HEK293 (cell line): ENCODE measurements at regions not wholly inside any gene's neighbourhood (a gene's known extent, or its start where the extent isn't known, plus 50 kb on each side); places are given as distances from the start of the nearest gene placed in this dataset.

ENCODE experiments used
- CTCF ChIA-PET: fragments of 350-600 bp; formaldehyde crosslinking; extraction: SDS; loops from one replicate; lab custom pipeline; 2021; ENCODE audit warnings: antibody characterized with exemption; lab: Yijun Ruan, JAX
- POLR2A ChIA-PET: fragments of 300-600 bp; formaldehyde crosslinking; extraction: SDS; loops from one replicate; lab custom pipeline; 2020; ENCODE audit warnings: antibody characterized with exemption, inconsistent platforms; lab: Yijun Ruan, JAX
- H3K27ac ChIP-seq: fragments of 200-500 bp; sonication (Bioruptor generic); 2 replicates; pipeline ENCODE4 v1.5.1; 2014; ENCODE audit warnings: low read depth, low read length, control low read depth, inconsistent platforms; ENCODE audit errors: extremely low read depth
- H3K36me3 ChIP-seq, 2 experiments: fragments of 200-500 bp in 1 of 2; sonication (Bioruptor generic) in 1 of 2; 1 replicate in 1 of 2; 2 replicates in 1 of 2; pipeline ENCODE4 v1.5.1; 2014 to 2017; ENCODE audit warnings: inconsistent platforms in 2 of 2, low read length in 2 of 2; ENCODE audit not compliant: control insufficient read depth in 2 of 2, insufficient read depth in 1 of 2
- H3K4me1 ChIP-seq: fragments of 200-500 bp; sonication (Bioruptor generic); 2 replicates; pipeline ENCODE4 v1.5.1; 2014; ENCODE audit warnings: mild to moderate bottlenecking, low read length, inconsistent platforms; ENCODE audit not compliant: control insufficient read depth, insufficient read depth
- H3K4me3 ChIP-seq: 2 replicates; pipeline ENCODE4 v1.5.1; 2011; ENCODE audit warnings: low read depth, mild to moderate bottlenecking, control low read depth, low read length, moderate library complexity
- H3K9me3 ChIP-seq: fragments of 200-500 bp; sonication (Bioruptor generic); 2 replicates; pipeline ENCODE4 v1.5.1; 2014; ENCODE audit warnings: low read depth, low read length, inconsistent platforms; ENCODE audit not compliant: control insufficient read depth, insufficient read depth
- ATF2 ChIP-seq: fragments of 450-650 bp; formaldehyde crosslinking; IDR thresholded peaks from 2 replicates; pipeline ENCODE4 v1.5.1; 2016; ENCODE audit warnings: missing biosample characterization, missing genetic modification characterization, low read depth
- KLF17 ChIP-seq: fragments of 450-650 bp; formaldehyde crosslinking; IDR thresholded peaks from 2 replicates; pipeline ENCODE4 v1.5.1; 2016; ENCODE audit warnings: missing biosample characterization, missing genetic modification characterization
- PRDM4 ChIP-seq: fragments of 450-650 bp; formaldehyde crosslinking; IDR thresholded peaks from 2 replicates; pipeline ENCODE4 v1.5.1; 2017; ENCODE audit warnings: missing biosample characterization, missing genetic modification characterization
- PRDM6 ChIP-seq: fragments of 450-650 bp; formaldehyde crosslinking; IDR thresholded peaks from 2 replicates; pipeline ENCODE4 v1.5.1; 2017; ENCODE audit warnings: missing biosample characterization, missing genetic modification characterization
- SP7 ChIP-seq: fragments of 450-650 bp; formaldehyde crosslinking; IDR thresholded peaks from 2 replicates; pipeline ENCODE4 v1.5.1; 2016; ENCODE audit warnings: missing biosample characterization, missing genetic modification characterization
- ZBTB10 ChIP-seq: fragments of 450-650 bp; formaldehyde crosslinking; IDR thresholded peaks from 2 replicates; pipeline ENCODE4 v1.5.1; 2016; ENCODE audit warnings: missing biosample characterization, missing genetic modification characterization
- ZBTB21 ChIP-seq: fragments of 450-650 bp; formaldehyde crosslinking; IDR thresholded peaks from 2 replicates; pipeline ENCODE4 v1.5.1; 2017; ENCODE audit warnings: missing biosample characterization, missing genetic modification characterization
- ZFP3 ChIP-seq: fragments of 450-650 bp; formaldehyde crosslinking; IDR thresholded peaks from 2 replicates; pipeline ENCODE4 v1.5.1; 2016; ENCODE audit warnings: low read depth, missing biosample characterization, missing genetic modification characterization
- ZNF112 ChIP-seq: fragments of 450-650 bp; formaldehyde crosslinking; IDR thresholded peaks from 2 replicates; pipeline ENCODE4 v1.5.0; 2017; ENCODE audit warnings: missing biosample characterization, missing genetic modification characterization
- ZNF335 ChIP-seq: fragments of 450-650 bp; formaldehyde crosslinking; conservative IDR thresholded peaks from 2 replicates; pipeline ENCODE4 v1.5.1; 2016; ENCODE audit warnings: missing biosample characterization, missing genetic modification characterization
- ZNF354C ChIP-seq: fragments of 450-650 bp; formaldehyde crosslinking; IDR thresholded peaks from 2 replicates; pipeline ENCODE4 v1.5.1; 2016; ENCODE audit warnings: missing biosample characterization, missing genetic modification characterization, low read depth, borderline replicate concordance
- ZNF366 ChIP-seq: fragments of 450-650 bp; formaldehyde crosslinking; conservative IDR thresholded peaks from 2 replicates; pipeline ENCODE4 v1.5.1; 2016; ENCODE audit warnings: missing biosample characterization, missing genetic modification characterization
- ZNF449 ChIP-seq: fragments of 450-650 bp; formaldehyde crosslinking; IDR thresholded peaks from 2 replicates; pipeline ENCODE4 v1.5.1; 2017; ENCODE audit warnings: missing biosample characterization, mild to moderate bottlenecking, missing genetic modification characterization, moderate library complexity
- ZNF548 ChIP-seq: fragments of 450-650 bp; formaldehyde crosslinking; IDR thresholded peaks from 2 replicates; pipeline ENCODE4 v1.5.1; 2016; ENCODE audit warnings: missing biosample characterization, missing genetic modification characterization
- ZNF561 ChIP-seq: fragments of 450-650 bp; IDR thresholded peaks from 2 replicates; pipeline ENCODE4 v1.5.1; 2018; ENCODE audit warnings: missing biosample characterization, missing genetic modification characterization, borderline replicate concordance
- ZNF76 ChIP-seq: fragments of 450-650 bp; formaldehyde crosslinking; IDR thresholded peaks from 2 replicates; pipeline ENCODE4; 2016; ENCODE audit warnings: low read depth, missing biosample characterization, missing genetic modification characterization, borderline replicate concordance

- TF ChIP-seq ATF2 (peak; percentile 70), SP7 (tag by site-specific recombination) (peak; percentile 84), ZFP3 (no peak), ZBTB21 (peak; percentile 94), PRDM4 (peak; percentile 18; the same call in 1 of the 2 replicates), ZNF366 (tag by site-specific recombination) (peak; percentile 96), ZNF354C (tag by site-specific recombination) (no peak), ZNF449 (tag by site-specific recombination) (peak; percentile 7; the same call in 1 of the 2 replicates), ZNF76 (0 out of 2 replicates have a peak, but pooled peaks have one; percentile 13), KLF17 (tag by site-specific recombination) (peak; percentile 51; the same call in 1 of the 2 replicates), PRDM6 (tag by site-specific recombination) (peak; percentile 96), ZNF548 (tag by site-specific recombination) (no peak)
- TF ChIP-seq, all 188 proteins: peak for 41
These were observed 68.7 kb upstream of the STMND1 start (continued) for GRCh38 chr6:17032988-17033634.

- TF ChIP-seq ZNF561 (tag by site-specific recombination) (no peak), ZNF112 (tag by site-specific recombination) (no peak), ZNF335 (tag by site-specific recombination) (0 out of 2 replicates have a peak, but pooled peaks have one; percentile 31), ZBTB10 (no peak), ZNF366 (tag by site-specific recombination) (no peak), ZNF449 (tag by site-specific recombination) (peak; percentile 64; the same call in 1 of the 2 replicates)
- TF ChIP-seq, all 188 proteins: peak for 2
- Histone ChIP-seq H3K36me3 (no peaks in the 10 kb centered on the region), H3K4me1 (peaks cover 11% of the 10 kb centered on the region; the same call in 1 of the 2 replicates), H3K27ac (no peak overlapping the region), H3K9me3 (no peaks in the 10 kb centered on the region), H3K4me3 (no peak overlapping the region)
- POLR2A ChIA-PET: no interaction called here
- CTCF ChIA-PET: interaction anchor here (1.0 to 1.5 kb wide), 5 partner anchors 9 to 69 kb away, joined by 3 to 4 read pairs (median 3); no protein-coding TSS in a partner anchor
These were observed 69.3 kb upstream of the STMND1 start for GRCh38 chr6:17032590-17032987.
